ENCODE measurements at regions not wholly inside any gene's neighbourhood (a gene's known extent, or its start where the extent isn't known, plus 50 kb on each side); places are given as distances from the start of the nearest gene placed in this dataset.

GRCh38 chr1:221888801-221889200 lies 146.9 kb upstream of the DUSP10 start:
- no peak overlapping the region for H3K18ac ChIP-seq (ENCODE audit: low read length)
- no peak overlapping the region for H2AK5ac ChIP-seq (ENCODE audit: low read length)
- no peak overlapping the region for H3K4ac ChIP-seq (ENCODE audit: low read depth, low read length)
- peak overlapping the region; percentile 0 for H4K91ac ChIP-seq (ENCODE audit: low read depth, low read length)
- no peak overlapping the region for H2AFZ ChIP-seq (ENCODE audit: insufficient read depth, low read length, poor library complexity)
- H4K12ac ChIP-seq (ENCODE audit: low read depth, low read length) = no peak overlapping the region
- DNase-seq = peak; percentile 6 to 50
- H3K4me3 ChIP-seq (ENCODE audit: low read depth, low read length) = no peak overlapping the region
- no peaks in the 10 kb centered on the region for H3K79me2 ChIP-seq (ENCODE audit: control insufficient read depth, insufficient read depth, low read length, poor library complexity)
- no peak overlapping the region for H3K23ac ChIP-seq (ENCODE audit: low read length)
- H4K8ac ChIP-seq (ENCODE audit: low read depth, low read length) = no peak overlapping the region
- peak overlapping the region; percentile 59 for H2BK12ac ChIP-seq (ENCODE audit: low read length)
- H3K9ac ChIP-seq (ENCODE audit: low read length) = no peak overlapping the region
- H2BK5ac ChIP-seq (ENCODE audit: low read depth, low read length, poor library complexity) = no peak overlapping the region
- no peaks in the 10 kb centered on the region for H3K36me3 ChIP-seq (ENCODE audit: control insufficient read depth in 1 of 2, insufficient read depth in 2 of 2, low read length in 2 of 2)
- peaks cover 3% of the 10 kb centered on the region for H3K9me3 ChIP-seq (ENCODE audit: insufficient read depth, low read depth, low read length)
- no peak overlapping the region for H3K4me2 ChIP-seq (ENCODE audit: low read length)
- peaks cover 2% of the 10 kb centered on the region for H3K79me1 ChIP-seq (ENCODE audit: low read length)
- peaks cover 3 to 4% of the 10 kb centered on the region in 2 experiments for H3K4me1 ChIP-seq (ENCODE audit: control insufficient read depth in 1 of 2, insufficient read depth in 2 of 2, low read length in 2 of 2)
- no peak overlapping the region for H2BK120ac ChIP-seq (ENCODE audit: insufficient read depth, low read length, poor library complexity)
- no peaks in the 10 kb centered on the region for H3K27me3 ChIP-seq (ENCODE audit: insufficient read depth, low read length)
- H3K27ac ChIP-seq (ENCODE audit: low read depth, low read length) = no peak overlapping the region
- WGBS (ENCODE audit: extremely low coverage, insufficient coverage, insufficient read length) = no CpG with 5 or more reads among the region's 5 CpGs
- no peak overlapping the region for H3K14ac ChIP-seq (ENCODE audit: low read length)

GRCh38 chr1:221888218-221888617 lies 146.3 kb upstream of the DUSP10 start:
- Histone ChIP-seq H3K79me2 (ENCODE audit: control insufficient read depth, insufficient read depth, low read length, poor library complexity) (no peaks in the 10 kb centered on the region), H3K27me3 (ENCODE audit: insufficient read depth, low read length) (no peaks in the 10 kb centered on the region), H4K12ac (ENCODE audit: low read depth, low read length) (no peak overlapping the region), H2BK5ac (ENCODE audit: low read depth, low read length, poor library complexity) (no peak overlapping the region), H2BK120ac (ENCODE audit: insufficient read depth, low read length, poor library complexity) (peak overlapping the region; percentile 2), H2AK5ac (ENCODE audit: low read length) (no peak overlapping the region), H3K4me1 (ENCODE audit: control insufficient read depth in 1 of 2, insufficient read depth in 2 of 2, low read length in 2 of 2) (peaks cover 3 to 4% of the 10 kb centered on the region in 2 experiments), H3K4me3 (ENCODE audit: low read depth, low read length) (no peak overlapping the region), H2BK12ac (ENCODE audit: low read length) (no peak overlapping the region), H3K4me2 (ENCODE audit: low read length) (no peak overlapping the region), H2AFZ (ENCODE audit: insufficient read depth, low read length, poor library complexity) (no peak overlapping the region), H3K4ac (ENCODE audit: low read depth, low read length) (no peak overlapping the region), H3K23ac (ENCODE audit: low read length) (no peak overlapping the region), H4K8ac (ENCODE audit: low read depth, low read length) (no peak overlapping the region), H4K91ac (ENCODE audit: low read depth, low read length) (peak overlapping the region; percentile 0), H3K9ac (ENCODE audit: low read length) (no peak overlapping the region), H3K36me3 (ENCODE audit: control insufficient read depth in 1 of 2, insufficient read depth in 2 of 2, low read length in 2 of 2) (no peaks in the 10 kb centered on the region), H3K14ac (ENCODE audit: low read length) (no peak overlapping the region), H3K18ac (ENCODE audit: low read length) (no peak overlapping the region), H3K9me3 (ENCODE audit: insufficient read depth, low read depth, low read length) (peaks cover 3% of the 10 kb centered on the region), H3K27ac (ENCODE audit: low read depth, low read length) (no peak overlapping the region), H3K79me1 (ENCODE audit: low read length) (peaks cover 2% of the 10 kb centered on the region)
- DNase-seq = no peak
- no CpG with 5 or more reads among the region's 11 CpGs for WGBS (ENCODE audit: extremely low coverage, insufficient coverage, insufficient read length)

- Histone ChIP-seq H3K4me3 (ENCODE audit: low read depth, low read length) (no peak overlapping the region), H3K14ac (ENCODE audit: low read length) (no peak overlapping the region), H2BK120ac (ENCODE audit: insufficient read depth, low read length, poor library complexity) (no peak overlapping the region), H3K9ac (ENCODE audit: low read length) (no peak overlapping the region), H2BK12ac (ENCODE audit: low read length) (no peak overlapping the region), H2AFZ (ENCODE audit: insufficient read depth, low read length, poor library complexity) (no peak overlapping the region), H4K12ac (ENCODE audit: low read depth, low read length) (no peak overlapping the region), H3K79me1 (ENCODE audit: low read length) (peaks cover 2% of the 10 kb centered on the region), H4K91ac (ENCODE audit: low read depth, low read length) (no peak overlapping the region), H3K18ac (ENCODE audit: low read length) (no peak overlapping the region), H3K9me3 (ENCODE audit: insufficient read depth, low read depth, low read length) (peaks cover 3% of the 10 kb centered on the region), H3K23ac (ENCODE audit: low read length) (no peak overlapping the region), H3K27ac (ENCODE audit: low read depth, low read length) (peak overlapping the region; percentile 18), H3K27me3 (ENCODE audit: insufficient read depth, low read length) (no peaks in the 10 kb centered on the region), H3K4me2 (ENCODE audit: low read length) (no peak overlapping the region), H3K79me2 (ENCODE audit: control insufficient read depth, insufficient read depth, low read length, poor library complexity) (no peaks in the 10 kb centered on the region), H2AK5ac (ENCODE audit: low read length) (no peak overlapping the region), H4K8ac (ENCODE audit: low read depth, low read length) (no peak overlapping the region), H2BK5ac (ENCODE audit: low read depth, low read length, poor library complexity) (no peak overlapping the region), H3K36me3 (ENCODE audit: control insufficient read depth in 1 of 2, insufficient read depth in 2 of 2, low read length in 2 of 2) (no peaks in the 10 kb centered on the region), H3K4ac (ENCODE audit: low read depth, low read length) (no peak overlapping the region), H3K4me1 (ENCODE audit: control insufficient read depth in 1 of 2, insufficient read depth in 2 of 2, low read length in 2 of 2) (peaks cover 3 to 4% of the 10 kb centered on the region in 2 experiments)
- WGBS (ENCODE audit: extremely low coverage, insufficient coverage, insufficient read length) = no CpG with 5 or more reads among the region's 2 CpGs
- DNase-seq = no peak
Measured at GRCh38 chr1:221887758-221888157, 145.9 kb upstream of the DUSP10 start.

- Histone ChIP-seq H3K4ac (ENCODE audit: low read depth, low read length) (no peak overlapping the region), H3K23ac (ENCODE audit: low read length) (no peak overlapping the region), H4K12ac (ENCODE audit: low read depth, low read length) (no peak overlapping the region), H3K4me2 (ENCODE audit: low read length) (no peak overlapping the region), H3K79me2 (ENCODE audit: control insufficient read depth, insufficient read depth, low read length, poor library complexity) (no peaks in the 10 kb centered on the region), H3K4me3 (ENCODE audit: low read depth, low read length) (no peak overlapping the region), H2AFZ (ENCODE audit: insufficient read depth, low read length, poor library complexity) (no peak overlapping the region), H3K27me3 (ENCODE audit: insufficient read depth, low read length) (no peaks in the 10 kb centered on the region), H2AK5ac (ENCODE audit: low read length) (no peak overlapping the region), H3K4me1 (ENCODE audit: control insufficient read depth in 1 of 2, insufficient read depth in 2 of 2, low read length in 2 of 2) (peaks cover 3 to 4% of the 10 kb centered on the region in 2 experiments), H2BK12ac (ENCODE audit: low read length) (no peak overlapping the region), H2BK5ac (ENCODE audit: low read depth, low read length, poor library complexity) (no peak overlapping the region), H3K79me1 (ENCODE audit: low read length) (peaks cover 2% of the 10 kb centered on the region), H3K27ac (ENCODE audit: low read depth, low read length) (peak overlapping the region; percentile 18), H3K36me3 (ENCODE audit: control insufficient read depth in 1 of 2, insufficient read depth in 2 of 2, low read length in 2 of 2) (no peaks in the 10 kb centered on the region), H3K14ac (ENCODE audit: low read length) (no peak overlapping the region), H3K9ac (ENCODE audit: low read length) (no peak overlapping the region), H2BK120ac (ENCODE audit: insufficient read depth, low read length, poor library complexity) (no peak overlapping the region), H3K9me3 (ENCODE audit: insufficient read depth, low read depth, low read length) (peaks cover 3% of the 10 kb centered on the region), H4K91ac (ENCODE audit: low read depth, low read length) (no peak overlapping the region), H3K18ac (ENCODE audit: low read length) (no peak overlapping the region), H4K8ac (ENCODE audit: low read depth, low read length) (no peak overlapping the region)
- no peak for DNase-seq
- no CpG with 5 or more reads among the region's 3 CpGs for WGBS (ENCODE audit: extremely low coverage, insufficient coverage, insufficient read length)
Measured at GRCh38 chr1:221887415-221887746, 145.5 kb upstream of the DUSP10 start.
